HG03060 (cell line): ENCODE measurements at regions not wholly inside any gene's neighbourhood (a gene's known extent, or its start where the extent isn't known, plus 50 kb on each side); places are given as distances from the start of the nearest gene placed in this dataset.

Experiments
- ATAC-seq: cut with Tn5 transposase; IDR thresholded peaks from one replicate; pipeline ENCODE4 v1.9.1; 2021; ENCODE audit warnings: low read depth, moderate number of reproducible peaks; ENCODE audit not compliant: unreplicated experiment

- no peak for ATAC-seq
These were observed 72.1 kb upstream of the STK32A start for GRCh38 chr5:147162740-147163139.

DNA sequence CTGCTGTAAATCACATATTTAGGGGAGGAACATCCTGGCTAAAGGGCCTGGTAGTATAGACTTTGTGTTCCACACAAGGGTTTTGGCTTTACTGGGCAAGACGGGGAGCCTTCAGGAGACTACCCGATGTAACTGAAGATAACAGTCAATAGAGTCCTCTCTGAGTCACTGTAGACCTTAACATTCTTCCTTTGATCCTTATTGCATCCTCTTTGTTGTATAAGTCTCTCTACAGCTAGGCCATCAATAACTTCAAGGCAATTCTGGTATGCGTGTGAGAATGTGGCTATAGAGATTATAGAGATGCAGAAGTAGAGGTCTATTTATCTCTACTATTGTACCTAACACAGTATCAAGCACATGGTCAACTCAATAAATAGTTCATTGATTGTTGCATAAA lies 67.3 kb upstream of the STK32A start:
- no peak for ATAC-seq

- no peak for ATAC-seq
These were observed 66.1 kb upstream of the STK32A start for GRCh38 chr5:147168578-147169327.

- ATAC-seq = peak; percentile 49
These were observed 65.4 kb upstream of the STK32A start for GRCh38 chr5:147169399-147169798.

DNA sequence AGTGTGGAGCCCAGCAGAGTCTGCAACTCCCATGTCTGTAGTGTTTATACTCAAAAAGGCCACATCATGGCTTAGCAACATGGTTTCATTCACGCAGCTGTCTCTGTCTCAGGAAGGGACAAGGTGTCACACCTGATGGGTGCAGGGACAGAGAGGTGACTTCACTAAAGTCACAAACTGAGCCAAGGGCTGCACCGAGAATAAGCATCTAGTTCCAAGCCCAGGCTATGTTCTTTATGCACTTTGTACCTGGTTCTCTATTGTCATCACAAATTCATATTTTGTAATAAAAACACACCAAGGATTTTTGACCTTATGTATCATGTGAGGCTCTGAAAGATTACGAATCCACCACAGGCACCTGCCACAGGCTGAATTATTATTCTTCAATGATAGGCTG lies 64.9 kb upstream of the STK32A start:
- ATAC-seq = no peak

- peak; percentile 66 for ATAC-seq
These were observed 64.2 kb upstream of the STK32A start for GRCh38 chr5:147170603-147171002.

DNA sequence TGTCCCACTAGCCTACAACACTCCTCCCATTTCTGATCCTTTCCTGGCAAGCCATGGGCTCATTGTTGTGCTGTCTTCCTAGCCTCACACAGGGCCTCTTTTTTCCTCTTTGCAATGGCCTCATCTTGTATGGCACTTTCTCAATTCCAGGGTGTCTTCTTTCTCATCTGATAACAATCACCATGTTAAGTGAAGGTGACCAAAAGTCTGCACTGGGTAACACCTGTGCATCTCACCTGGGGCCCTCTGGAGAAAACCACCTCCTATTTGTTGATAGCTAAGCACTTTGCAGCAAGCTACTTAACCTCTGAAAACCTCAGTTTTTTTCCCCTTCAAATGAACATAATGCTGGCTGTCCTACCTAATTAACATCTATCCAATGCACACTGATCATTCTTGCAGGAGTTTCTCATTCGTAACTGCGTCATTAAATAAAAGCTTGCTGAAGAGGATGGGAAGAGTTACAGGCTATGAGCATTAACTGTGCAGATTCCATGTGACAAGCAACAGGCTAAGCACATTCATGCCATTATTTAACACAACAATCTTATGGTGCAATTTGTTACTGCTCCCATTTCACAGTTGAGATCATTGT lies 60.1 kb upstream of the STK32A start:
- no peak for ATAC-seq

- ATAC-seq = no peak
These were observed 59.2 kb upstream of the STK32A start for GRCh38 chr5:147175516-147176097.

DNA sequence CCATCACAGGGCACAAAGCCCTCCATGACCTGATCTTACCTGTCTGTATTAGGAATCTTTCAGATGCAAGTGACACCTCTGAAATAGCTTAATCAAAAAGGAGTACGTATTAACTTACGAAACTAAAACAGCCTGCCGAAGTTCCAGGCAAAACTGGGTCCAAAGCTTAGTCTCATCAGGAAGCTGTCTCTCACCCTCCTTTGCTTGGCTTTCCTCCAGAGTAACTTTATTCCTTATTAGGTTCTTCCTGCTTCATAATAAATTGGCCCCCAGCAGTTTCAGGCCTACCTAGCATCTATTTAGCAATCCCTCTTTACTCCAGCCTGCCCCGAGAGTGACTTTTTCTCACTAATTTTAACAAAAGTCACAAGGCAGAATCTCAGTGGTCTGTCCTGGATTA lies 58.4 kb upstream of the STK32A start:
- no peak for ATAC-seq

DNA sequence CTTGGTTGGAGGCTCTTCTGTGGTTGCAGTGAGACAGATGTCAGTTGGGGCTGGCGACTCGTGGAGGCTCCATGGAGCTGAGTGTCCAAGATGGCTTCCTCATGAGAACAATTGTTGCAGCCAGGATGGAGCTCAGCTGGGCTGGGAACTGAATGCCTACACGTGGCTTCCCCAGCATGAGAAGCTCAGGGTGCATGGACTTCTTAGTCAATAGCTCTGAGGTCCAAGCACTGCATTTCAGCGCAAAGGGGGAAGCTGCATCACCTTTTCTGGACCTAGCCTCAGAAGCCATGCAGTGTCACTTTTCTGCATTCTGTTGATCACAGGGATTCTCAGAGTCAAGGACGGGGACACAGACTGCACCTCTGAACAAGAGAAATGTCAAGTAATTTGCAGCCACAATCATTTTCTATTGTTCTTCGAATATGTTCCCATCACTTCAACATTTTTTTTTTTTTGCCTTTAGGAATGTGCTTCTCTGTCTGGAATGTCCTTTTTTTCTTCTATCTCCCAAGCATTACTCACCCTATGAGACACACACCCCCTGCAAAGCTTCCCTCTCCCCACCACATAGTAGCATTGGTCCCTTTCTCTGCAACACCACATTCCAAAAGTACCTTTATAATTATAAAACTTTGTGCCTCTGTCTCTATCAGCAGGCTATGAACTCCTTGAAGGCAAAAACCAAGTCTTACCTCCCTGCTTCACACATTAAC lies 57.5 kb upstream of the STK32A start:
- no peak for ATAC-seq

DNA sequence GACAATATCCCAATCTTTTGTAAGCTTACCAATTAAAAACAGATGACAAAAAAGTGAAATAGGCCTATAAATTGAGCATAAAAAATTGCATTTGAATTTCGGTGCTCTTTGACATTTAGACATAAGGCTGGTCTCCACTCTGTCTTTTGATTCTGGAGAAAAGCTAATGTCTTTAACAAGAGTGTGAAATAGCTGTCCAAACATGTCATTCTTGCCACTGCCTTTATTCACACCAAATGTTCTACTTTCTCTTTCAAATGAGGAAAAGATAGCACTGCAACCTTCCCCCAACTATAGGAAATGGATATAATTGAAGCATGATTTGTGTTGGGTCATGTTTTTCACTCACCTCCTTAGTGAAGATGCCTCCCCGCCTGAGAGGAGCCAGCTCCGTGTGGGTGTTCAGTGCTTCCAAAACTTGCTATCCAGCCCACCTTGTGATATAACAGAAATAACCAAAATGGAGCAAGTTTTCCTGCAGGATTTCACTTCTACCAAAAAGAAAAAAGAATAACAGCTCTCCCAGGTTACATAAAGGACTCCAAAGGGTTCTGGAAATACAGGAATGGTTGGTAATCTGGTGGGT lies 55.2 kb upstream of the STK32A start:
- no peak for ATAC-seq

DNA sequence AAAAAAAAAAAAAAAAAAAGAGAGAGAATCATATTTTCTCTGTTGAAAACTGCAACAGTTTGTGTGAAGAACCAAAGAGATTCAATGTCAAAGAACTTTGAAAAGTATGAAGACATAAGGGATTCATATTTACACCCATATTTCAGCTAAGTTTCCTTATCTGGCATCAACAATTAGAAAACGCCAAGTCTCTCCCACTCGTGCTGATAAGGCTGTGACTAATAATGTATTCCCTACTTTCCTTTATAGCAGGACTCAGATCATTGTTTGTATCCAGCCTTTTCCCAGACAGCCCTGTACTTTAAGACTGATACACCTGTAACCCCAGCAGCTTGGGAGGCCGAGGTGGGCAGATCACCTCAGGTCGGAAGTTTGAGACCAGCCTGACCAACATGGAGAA lies 54.1 kb upstream of the STK32A start:
- no peak for ATAC-seq
